D721Med (cell line): ENCODE measurements at regions not wholly inside any gene's neighbourhood (a gene's known extent, or its start where the extent isn't known, plus 50 kb on each side); places are given as distances from the start of the nearest gene placed in this dataset.

Source experiments
- DNase-seq: peaks from one replicate; pipeline ENCODE4 v3.0.0; 2011; ENCODE audit warnings: low spot score; ENCODE audit not compliant: insufficient read length
- FAIRE-seq: peaks from 2 replicates; lab custom pipeline; 2011; peaks lifted over from hg19 to GRCh38; lab: Jason Lieb, UNC
- TF ChIP-seq, protein P1 (sequence below): IDR thresholded peaks from 2 replicates; pipeline ENCODE4 v1.5.1; 2012; ENCODE audit warnings: mild to moderate bottlenecking, control low read depth; ENCODE audit not compliant: insufficient read depth; ENCODE audit errors: missing control alignments

DNA sequence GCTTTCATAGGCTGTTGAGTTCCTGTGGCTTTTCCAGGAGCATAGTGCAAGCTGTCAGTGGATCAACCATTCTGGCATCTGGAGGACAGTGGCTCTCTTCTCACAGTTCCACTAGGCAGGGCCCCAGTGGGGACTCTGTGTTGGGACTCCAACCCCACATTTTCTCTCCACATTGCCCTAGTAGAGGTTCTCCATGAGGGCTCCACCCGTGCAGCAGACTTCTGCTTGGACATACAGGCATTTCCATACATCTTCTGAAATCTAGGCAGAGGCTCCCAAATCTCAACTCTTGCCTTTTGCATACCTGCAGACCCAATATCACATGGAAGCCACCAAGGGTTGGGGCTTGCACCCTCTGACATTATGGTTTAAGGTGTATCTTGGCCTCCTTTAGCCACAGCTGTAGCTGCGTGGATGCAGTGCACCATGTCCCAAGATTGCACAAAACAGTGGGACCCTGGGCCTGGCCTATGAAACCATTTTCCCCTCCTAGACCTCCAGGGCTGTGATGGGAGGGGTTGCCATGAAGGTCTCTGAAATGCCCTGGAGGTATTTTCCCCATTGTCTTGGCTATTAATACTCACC, 645.9 kb upstream of the CITED2 start:
- FAIRE-seq (no peak), DNase-seq (no peak)
- TF ChIP-seq, protein P1, sequence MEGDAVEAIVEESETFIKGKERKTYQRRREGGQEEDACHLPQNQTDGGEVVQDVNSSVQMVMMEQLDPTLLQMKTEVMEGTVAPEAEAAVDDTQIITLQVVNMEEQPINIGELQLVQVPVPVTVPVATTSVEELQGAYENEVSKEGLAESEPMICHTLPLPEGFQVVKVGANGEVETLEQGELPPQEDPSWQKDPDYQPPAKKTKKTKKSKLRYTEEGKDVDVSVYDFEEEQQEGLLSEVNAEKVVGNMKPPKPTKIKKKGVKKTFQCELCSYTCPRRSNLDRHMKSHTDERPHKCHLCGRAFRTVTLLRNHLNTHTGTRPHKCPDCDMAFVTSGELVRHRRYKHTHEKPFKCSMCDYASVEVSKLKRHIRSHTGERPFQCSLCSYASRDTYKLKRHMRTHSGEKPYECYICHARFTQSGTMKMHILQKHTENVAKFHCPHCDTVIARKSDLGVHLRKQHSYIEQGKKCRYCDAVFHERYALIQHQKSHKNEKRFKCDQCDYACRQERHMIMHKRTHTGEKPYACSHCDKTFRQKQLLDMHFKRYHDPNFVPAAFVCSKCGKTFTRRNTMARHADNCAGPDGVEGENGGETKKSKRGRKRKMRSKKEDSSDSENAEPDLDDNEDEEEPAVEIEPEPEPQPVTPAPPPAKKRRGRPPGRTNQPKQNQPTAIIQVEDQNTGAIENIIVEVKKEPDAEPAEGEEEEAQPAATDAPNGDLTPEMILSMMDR: no peak

DNA sequence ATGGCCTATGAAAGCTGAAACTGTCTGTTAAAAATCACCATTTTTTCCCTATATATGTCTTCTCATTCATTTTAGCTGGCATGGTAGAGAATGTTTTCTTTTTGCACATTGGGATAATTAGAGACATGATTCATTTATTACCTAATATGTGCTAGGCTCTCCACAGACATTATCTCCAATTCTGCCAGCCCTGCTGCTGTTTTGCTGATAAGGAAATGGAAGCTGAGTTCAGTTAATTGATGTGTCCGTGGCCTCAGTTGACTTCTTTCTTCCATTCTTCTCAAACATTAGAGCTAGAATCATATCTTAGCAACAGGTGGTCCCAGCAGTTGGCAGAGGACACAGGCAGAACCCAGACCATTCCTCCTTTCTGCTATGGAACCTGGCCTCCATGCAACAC, 644.1 kb upstream of the CITED2 start:
- DNase-seq (no peak), FAIRE-seq (no peak)
- TF ChIP-seq, protein P1: no peak

DNA sequence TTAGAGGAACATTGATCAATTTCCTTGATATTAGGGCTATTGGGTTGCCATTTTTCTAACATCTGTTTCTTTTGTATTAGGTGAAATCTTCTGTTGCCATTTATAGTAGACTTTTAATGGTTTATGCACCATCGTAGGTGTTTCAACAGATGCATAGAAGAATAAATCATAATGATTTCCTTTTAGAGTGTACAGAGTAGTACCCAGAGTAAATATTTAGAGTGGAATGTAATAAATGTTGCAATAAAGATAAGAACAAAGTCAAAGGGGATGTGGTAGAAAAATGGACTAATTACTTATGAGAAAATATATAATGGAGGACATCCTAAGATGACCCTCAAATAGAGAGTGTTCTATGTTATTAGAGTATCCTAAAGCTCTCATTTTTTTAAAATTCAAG, 643.0 kb upstream of the CITED2 start:
- DNase-seq: no peak
- TF ChIP-seq, protein P1: no peak
- FAIRE-seq: no peak

DNA sequence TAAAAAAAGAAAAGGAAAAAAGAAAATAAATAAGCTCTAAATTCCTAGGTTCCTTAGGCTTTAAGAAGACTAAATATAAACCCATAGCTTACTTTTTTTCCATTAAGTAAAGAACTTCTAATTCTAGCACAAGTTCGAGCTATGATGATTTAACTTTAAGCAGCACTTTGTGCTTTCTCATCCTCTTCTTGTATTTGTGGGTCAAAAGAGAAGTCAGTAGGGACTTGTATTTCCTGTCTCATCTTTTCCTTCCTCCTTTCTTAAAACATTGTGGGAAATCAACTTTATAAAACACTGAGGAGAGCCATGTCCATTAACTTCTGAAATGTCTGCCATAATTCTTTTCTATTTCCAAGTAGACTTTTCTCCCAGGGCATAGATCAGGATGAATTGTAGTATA, 637.7 kb upstream of the CITED2 start:
- TF ChIP-seq, protein P1: no peak
- FAIRE-seq (no peak), DNase-seq (no peak)

DNA sequence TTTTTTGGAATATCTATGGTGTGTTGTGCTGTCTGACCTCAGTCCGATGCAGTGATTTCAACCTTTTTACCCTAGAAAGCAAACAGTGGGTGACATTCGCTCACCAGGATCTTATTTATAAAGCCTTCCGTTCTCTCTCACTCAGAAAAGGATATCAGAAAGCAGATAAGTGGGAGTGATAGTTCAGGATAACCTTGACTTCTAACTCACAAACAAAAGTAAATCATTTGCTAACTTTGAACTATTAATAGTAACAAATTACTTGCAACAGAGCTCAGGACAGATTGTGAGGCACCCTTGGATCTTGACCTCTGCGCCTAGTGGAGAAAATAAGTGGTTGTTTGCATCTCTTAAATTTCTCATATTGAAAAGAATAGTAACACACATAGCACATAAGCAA, 637.1 kb upstream of the CITED2 start:
- FAIRE-seq: no peak
- no peak for DNase-seq
- TF ChIP-seq, protein P1: no peak

DNA sequence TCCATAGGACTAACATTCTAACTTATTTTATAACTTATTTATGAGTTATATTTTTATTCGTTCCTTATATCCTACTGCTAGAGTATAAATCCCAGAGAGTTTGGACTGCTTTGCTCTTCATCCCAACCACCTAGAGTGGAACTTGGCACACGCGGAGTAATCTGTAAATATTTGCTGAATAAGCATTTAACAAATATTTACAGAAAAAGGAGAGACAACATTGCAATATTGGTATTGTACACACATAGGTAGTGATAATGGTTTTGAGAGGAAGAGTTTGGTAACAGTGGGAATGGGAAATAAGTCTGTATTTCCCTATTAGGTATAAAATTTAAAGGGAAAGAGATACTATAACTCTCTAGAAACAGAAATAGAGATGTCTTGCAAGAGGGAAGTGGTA, 634.8 kb upstream of the CITED2 start:
- DNase-seq (no peak), FAIRE-seq (no peak)
- TF ChIP-seq, protein P1: no peak

DNA sequence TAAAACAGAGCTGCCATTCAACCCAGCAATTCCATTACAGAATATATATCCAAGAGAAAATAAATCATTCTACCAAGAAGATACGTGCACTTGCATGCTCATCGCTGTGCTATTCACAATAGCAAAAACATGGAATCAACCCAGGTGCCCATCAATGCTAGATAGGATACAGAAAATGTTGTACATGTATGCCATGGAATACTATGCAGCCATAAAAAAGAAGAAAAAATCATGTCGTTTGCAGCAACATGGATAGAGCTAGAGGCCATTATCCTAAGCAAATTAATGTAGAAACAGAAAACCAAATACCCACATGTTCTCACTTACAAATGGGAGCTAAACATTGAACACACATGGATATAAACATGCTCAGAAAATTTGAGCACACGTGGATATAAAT, 633.1 kb upstream of the CITED2 start:
- TF ChIP-seq, protein P1: no peak
- FAIRE-seq (no peak), DNase-seq (no peak)
